ENCODE measurements at regions not wholly inside any gene's neighbourhood (a gene's known extent, or its start where the extent isn't known, plus 50 kb on each side); places are given as distances from the start of the nearest gene placed in this dataset.

DNA sequence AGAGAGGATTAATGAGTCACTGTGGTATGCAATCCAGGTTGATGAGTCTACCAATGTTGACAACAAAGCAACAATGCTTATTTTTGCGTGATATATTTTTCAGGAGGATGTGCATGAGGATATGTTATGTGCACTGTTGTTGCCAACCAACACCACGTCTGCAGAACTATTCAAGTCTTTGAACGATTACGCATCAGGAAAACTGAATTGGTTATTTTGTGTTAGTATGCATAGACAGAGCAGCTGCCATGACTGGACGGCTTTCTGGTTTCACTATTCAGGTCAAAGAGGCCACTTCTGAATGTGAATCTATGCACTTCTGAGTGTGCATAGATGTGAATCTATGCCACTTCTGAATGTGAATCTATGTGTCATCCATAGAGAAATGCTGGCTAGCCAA lies 134.0 kb upstream of the GRIK2 start:
- Histone ChIP-seq H3K36me3 (no peaks in the 10 kb centered on the region), H3K27me3 (no peaks in the 10 kb centered on the region), H3K27ac (no peak overlapping the region), H3K4me3 (no peak overlapping the region), H3K4me1 (no peaks in the 10 kb centered on the region), H3K9me3 (peaks cover 0 to 16% (median 0%) of the 10 kb centered on the region in 3 donors)
- 88 to 91% methylated on average over 5 of the region's 5 CpGs for WGBS, 2 donors (ENCODE audit: low coverage in 1 of 2)
- no peak for ATAC-seq
- TF ChIP-seq POLR2AphosphoS5 (IDR thresholded peaks at IDR 0.05) (no peak), EP300 (IDR thresholded peaks at IDR 0.05) (no peak)
- TF ChIP-seq, protein P1, sequence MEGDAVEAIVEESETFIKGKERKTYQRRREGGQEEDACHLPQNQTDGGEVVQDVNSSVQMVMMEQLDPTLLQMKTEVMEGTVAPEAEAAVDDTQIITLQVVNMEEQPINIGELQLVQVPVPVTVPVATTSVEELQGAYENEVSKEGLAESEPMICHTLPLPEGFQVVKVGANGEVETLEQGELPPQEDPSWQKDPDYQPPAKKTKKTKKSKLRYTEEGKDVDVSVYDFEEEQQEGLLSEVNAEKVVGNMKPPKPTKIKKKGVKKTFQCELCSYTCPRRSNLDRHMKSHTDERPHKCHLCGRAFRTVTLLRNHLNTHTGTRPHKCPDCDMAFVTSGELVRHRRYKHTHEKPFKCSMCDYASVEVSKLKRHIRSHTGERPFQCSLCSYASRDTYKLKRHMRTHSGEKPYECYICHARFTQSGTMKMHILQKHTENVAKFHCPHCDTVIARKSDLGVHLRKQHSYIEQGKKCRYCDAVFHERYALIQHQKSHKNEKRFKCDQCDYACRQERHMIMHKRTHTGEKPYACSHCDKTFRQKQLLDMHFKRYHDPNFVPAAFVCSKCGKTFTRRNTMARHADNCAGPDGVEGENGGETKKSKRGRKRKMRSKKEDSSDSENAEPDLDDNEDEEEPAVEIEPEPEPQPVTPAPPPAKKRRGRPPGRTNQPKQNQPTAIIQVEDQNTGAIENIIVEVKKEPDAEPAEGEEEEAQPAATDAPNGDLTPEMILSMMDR (IDR thresholded peaks at IDR 0.05), result no peak

DNA sequence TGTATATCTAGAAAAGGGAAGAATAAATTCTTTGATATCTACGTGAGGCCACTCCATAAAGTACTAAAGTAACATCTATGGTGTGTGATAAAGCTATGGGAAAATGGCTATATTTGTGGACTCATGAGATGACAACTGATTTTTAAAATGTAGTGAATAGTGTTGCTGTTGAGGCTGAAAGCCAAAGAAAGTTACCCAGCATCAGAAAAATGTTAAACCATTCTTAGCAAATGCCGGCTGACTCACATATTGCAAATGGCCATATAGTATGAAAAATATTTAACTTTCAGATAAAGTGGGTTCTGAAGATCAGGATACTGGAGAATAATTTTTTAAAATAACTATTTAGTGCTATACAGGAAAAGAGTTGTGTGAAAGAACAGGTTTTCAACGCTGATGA lies 129.9 kb upstream of the GRIK2 start:
- no peak overlapping the region for H3K4me3 ChIP-seq
- peaks cover 0 to 8% (median 0%) of the 10 kb centered on the region in 3 donors for H3K9me3 ChIP-seq
- ATAC-seq, result no peak
- 83% methylated on average over 3 of the region's 3 CpGs for WGBS, 2 donors (ENCODE audit: low coverage in 1 of 2)
- TF ChIP-seq EP300 (IDR thresholded peaks at IDR 0.05) (no peak), POLR2AphosphoS5 (IDR thresholded peaks at IDR 0.05) (no peak), POLR2A (IDR thresholded peaks at IDR 0.05) (no peak)
- TF ChIP-seq, protein P1 (IDR thresholded peaks at IDR 0.05), result no peak
- no peak overlapping the region for H3K27ac ChIP-seq
- no peaks in the 10 kb centered on the region for H3K27me3 ChIP-seq
- H3K36me3 ChIP-seq, result no peaks in the 10 kb centered on the region
- no peaks in the 10 kb centered on the region for H3K4me1 ChIP-seq

DNA sequence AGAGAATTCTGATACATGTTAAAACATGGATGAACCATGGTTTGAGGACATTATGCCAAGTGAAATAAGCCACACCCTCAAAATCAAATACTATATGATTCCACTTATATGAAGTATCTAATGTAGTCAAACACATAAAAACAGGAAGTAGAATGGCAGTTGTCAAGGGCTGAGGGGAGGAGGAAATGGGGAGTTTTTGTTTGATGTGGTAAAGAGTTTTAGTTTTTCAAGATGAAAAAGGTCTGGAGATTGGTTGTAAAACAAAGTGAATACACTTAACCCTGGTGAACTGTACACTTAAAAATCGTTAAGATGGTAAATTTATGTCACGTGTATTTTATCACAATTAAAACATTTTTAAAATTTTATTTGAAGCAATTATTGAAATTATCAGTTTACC lies 127.4 kb upstream of the GRIK2 start:
- Histone ChIP-seq H3K4me3 (no peak overlapping the region), H3K27me3 (no peaks in the 10 kb centered on the region), H3K4me1 (no peaks in the 10 kb centered on the region), H3K27ac (no peak overlapping the region), H3K36me3 (no peaks in the 10 kb centered on the region), H3K9me3 (peaks cover 0 to 13% (median 0%) of the 10 kb centered on the region in 3 donors)
- TF ChIP-seq EP300 (IDR thresholded peaks at IDR 0.05), result no peak
- TF ChIP-seq POLR2A (IDR thresholded peaks at IDR 0.05), result no peak
- TF ChIP-seq, protein P1 (IDR thresholded peaks at IDR 0.05), result no peak
- TF ChIP-seq POLR2AphosphoS5 (IDR thresholded peaks at IDR 0.05), result no peak
- ATAC-seq, result no peak
- 79 to 87% methylated on average over 2 of the region's 2 CpGs for WGBS, 2 donors (ENCODE audit: low coverage in 1 of 2)

DNA sequence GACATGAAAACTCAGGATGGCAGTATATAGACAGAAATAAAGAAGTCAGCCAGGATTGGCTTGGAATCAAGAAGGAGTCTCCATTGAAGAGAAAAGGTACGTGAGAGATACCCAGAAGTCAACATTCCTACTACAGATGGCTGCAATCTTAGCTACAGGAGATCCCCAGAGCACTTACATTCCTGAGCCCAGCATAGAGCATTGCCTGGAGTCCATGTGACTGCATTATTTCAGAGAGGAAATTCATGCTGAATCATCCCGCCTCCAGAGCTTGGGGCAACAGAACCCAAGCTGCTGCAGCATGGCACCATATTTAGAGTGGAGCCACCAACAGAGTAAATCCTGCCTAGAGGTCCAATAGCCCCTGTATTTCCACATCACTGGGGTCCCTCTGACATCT lies 125.0 kb upstream of the GRIK2 start:
- no peak for ATAC-seq
- H3K27me3 ChIP-seq, result no peaks in the 10 kb centered on the region
- H3K9me3 ChIP-seq, result peaks cover 0 to 13% (median 0%) of the 10 kb centered on the region in 3 donors
- TF ChIP-seq POLR2AphosphoS5 (IDR thresholded peaks at IDR 0.05), result no peak
- TF ChIP-seq EP300 (IDR thresholded peaks at IDR 0.05), result no peak
- no peak for TF ChIP-seq POLR2A (IDR thresholded peaks at IDR 0.05)
- TF ChIP-seq, protein P1 (IDR thresholded peaks at IDR 0.05), result no peak
- no peaks in the 10 kb centered on the region for H3K36me3 ChIP-seq
- no peaks in the 10 kb centered on the region for H3K4me1 ChIP-seq
- 50 to 86% methylated on average over 1 to 2 of the region's 2 CpGs for WGBS, 2 donors (ENCODE audit: low coverage in 1 of 2)
- H3K27ac ChIP-seq, result no peak overlapping the region
- no peak overlapping the region for H3K4me3 ChIP-seq

DNA sequence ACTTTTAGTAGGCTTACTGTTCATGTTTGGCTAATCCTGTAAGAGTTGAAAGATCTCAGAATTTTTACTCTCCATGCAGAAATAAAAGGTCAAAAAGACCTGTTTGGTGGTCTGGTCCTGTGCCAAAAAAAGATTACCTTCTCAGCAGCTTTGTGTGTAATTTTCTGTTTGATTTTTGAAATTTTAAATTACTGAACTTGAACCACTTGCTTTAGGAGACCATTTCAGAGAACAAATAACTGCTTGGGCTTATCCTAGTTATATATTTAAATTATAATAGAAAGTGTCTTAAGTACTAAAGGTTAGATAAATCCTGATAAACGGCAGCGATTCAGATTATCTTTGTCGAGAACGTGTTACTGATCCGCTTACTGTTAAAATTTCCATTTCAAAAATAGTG lies 118.3 kb upstream of the GRIK2 start:
- 84 to 93% methylated on average over 5 of the region's 5 CpGs for WGBS, 2 donors (ENCODE audit: low coverage in 1 of 2)
- H3K9me3 ChIP-seq, result no peaks in the 10 kb centered on the region
- H3K4me3 ChIP-seq, result no peak overlapping the region
- H3K4me1 ChIP-seq, result no peaks in the 10 kb centered on the region
- no peaks in the 10 kb centered on the region for H3K27me3 ChIP-seq
- TF ChIP-seq POLR2A (IDR thresholded peaks at IDR 0.05), result no peak
- no peak for TF ChIP-seq EP300 (IDR thresholded peaks at IDR 0.05)
- TF ChIP-seq POLR2AphosphoS5 (IDR thresholded peaks at IDR 0.05), result no peak
- TF ChIP-seq, protein P1 (IDR thresholded peaks at IDR 0.05), result no peak
- no peak for ATAC-seq
- no peaks in the 10 kb centered on the region for H3K36me3 ChIP-seq
- no peak overlapping the region for H3K27ac ChIP-seq

Measured in gastroesophageal sphincter (tissue), 4 donors.